GM12864 (cell line): ENCODE measurements at regions not wholly inside any gene's neighbourhood (a gene's known extent, or its start where the extent isn't known, plus 50 kb on each side); places are given as distances from the start of the nearest gene placed in this dataset.
"Not testable (repeated sequence)": the region's sequence is repeated elsewhere in the genome, so short reads cannot be mapped to it uniquely, and the experiment has no call there.

Experiments
- DNase-seq: peaks from one replicate; pipeline ENCODE4 v3.0.0-alpha.2; 2011; ENCODE audit warnings: low read depth
- H3K4me3 ChIP-seq: 2 replicates; pipeline ENCODE4 v1.5.1; 2011; ENCODE audit warnings: mild to moderate bottlenecking, low read depth, low read length, control low read depth
- CTCF ChIP-seq: IDR thresholded peaks from 2 replicates; pipeline ENCODE4 v1.5.1; 2011; ENCODE audit warnings: low read depth, mild to moderate bottlenecking, moderate library complexity, low read length, control low read depth, inconsistent platforms; ENCODE audit errors: missing control alignments

- no peak for TF ChIP-seq CTCF
- no peak overlapping the region for H3K4me3 ChIP-seq
These were observed 125.1 kb upstream of the TNP1 start for GRCh38 chr2:216984937-216985336.

GRCh38 chr2:216981951-216982350, 122.1 kb upstream of the TNP1 start:
- not testable (repeated sequence) for H3K4me3 ChIP-seq, DNase-seq

More at GRCh38 chr2:216984937-216985336, 125.1 kb upstream of the TNP1 start:
- DNase-seq: no peak

- not testable (repeated sequence) for H3K4me3 ChIP-seq, DNase-seq
These were observed 120.6 kb upstream of the TNP1 start for GRCh38 chr2:216980510-216980909.

- no peak for DNase-seq
- no peak overlapping the region for H3K4me3 ChIP-seq
- no peak for TF ChIP-seq CTCF
These were observed 114.7 kb upstream of the TNP1 start for GRCh38 chr2:216974321-216975302.

- TF ChIP-seq CTCF: no peak
- DNase-seq: no peak
- H3K4me3 ChIP-seq: no peak overlapping the region
These were observed 111.7 kb upstream of the TNP1 start for GRCh38 chr2:216971593-216971992.

- TF ChIP-seq CTCF: no peak
- no peak overlapping the region for H3K4me3 ChIP-seq
- no peak for DNase-seq
These were observed 110.6 kb upstream of the TNP1 start for GRCh38 chr2:216970359-216970915.

- TF ChIP-seq CTCF: no peak
- no peak for DNase-seq
- no peak overlapping the region for H3K4me3 ChIP-seq
These were observed 108.0 kb upstream of the TNP1 start for GRCh38 chr2:216967889-216968288.
